GM21526 (cell line): ENCODE measurements at regions not wholly inside any gene's neighbourhood (a gene's known extent, or its start where the extent isn't known, plus 50 kb on each side); places are given as distances from the start of the nearest gene placed in this dataset.

Experiments used
- ATAC-seq: cut with Tn5 transposase; IDR thresholded peaks from one replicate; pipeline ENCODE4 v1.9.1; 2021; ENCODE audit warnings: moderate library complexity; ENCODE audit not compliant: unreplicated experiment, low FRiP score

GRCh38 chr12:17810399-17810798 is 279.6 kb downstream of the RERGL start:
- no peak for ATAC-seq

- ATAC-seq = no peak
Measured at GRCh38 chr12:17809206-17809605, 280.8 kb downstream of the RERGL start.

- ATAC-seq = no peak
Measured at GRCh38 chr12:17802657-17803641, 287.0 kb downstream of the RERGL start.

GRCh38 chr12:17793854-17794253 is 296.1 kb downstream of the RERGL start:
- no peak for ATAC-seq

GRCh38 chr12:17778242-17778641 is 311.8 kb downstream of the RERGL start:
- no peak for ATAC-seq

- no peak for ATAC-seq
Measured at GRCh38 chr12:17763366-17763765, 326.6 kb downstream of the RERGL start.

- ATAC-seq = no peak
Measured at GRCh38 chr12:17759982-17760381, 330.0 kb downstream of the RERGL start.
